Nephron (organoid): ENCODE measurements at regions not wholly inside any gene's neighbourhood (a gene's known extent, or its start where the extent isn't known, plus 50 kb on each side); places are given as distances from the start of the nearest gene placed in this dataset.

Experiments
- H3K27ac Mint-ChIP-seq, 3 experiments: 2 replicates each; pipeline ENCODE4 v1.8.0; 2020; ENCODE audit warnings: mixed read lengths in 3 of 3, mild to moderate bottlenecking in 2 of 3, moderate library complexity in 1 of 3
- H3K27me3 Mint-ChIP-seq: 2 replicates; pipeline ENCODE4 v1.8.0; 2021; ENCODE audit warnings: low read depth, mild to moderate bottlenecking, moderate library complexity, mixed read lengths
- H3K36me3 Mint-ChIP-seq: 2 replicates; pipeline ENCODE4 v1.8.0; 2020; ENCODE audit warnings: low read depth, mixed read lengths
- H3K4me1 Mint-ChIP-seq: 2 replicates; pipeline ENCODE4 v1.8.0; 2020; ENCODE audit warnings: mixed read lengths
- H3K4me3 Mint-ChIP-seq, 3 experiments: 2 replicates each; pipeline ENCODE4 v1.8.0; 2020; ENCODE audit warnings: mild to moderate bottlenecking in 3 of 3, mixed read lengths in 3 of 3, moderate library complexity in 2 of 3
- H3K9me3 Mint-ChIP-seq: 2 replicates; pipeline ENCODE4 v1.8.0; 2020; ENCODE audit warnings: mixed read lengths
- TF ChIP-seq, protein P1 (sequence below), 3 experiments: fragments of 200-600 bp; sonication (generic); IDR thresholded peaks; one replicate each; pipeline ENCODE4 v1.5.0; 2021; ENCODE audit warnings: antibody characterized with exemption in 3 of 3; ENCODE audit not compliant: unreplicated experiment in 3 of 3

DNA sequence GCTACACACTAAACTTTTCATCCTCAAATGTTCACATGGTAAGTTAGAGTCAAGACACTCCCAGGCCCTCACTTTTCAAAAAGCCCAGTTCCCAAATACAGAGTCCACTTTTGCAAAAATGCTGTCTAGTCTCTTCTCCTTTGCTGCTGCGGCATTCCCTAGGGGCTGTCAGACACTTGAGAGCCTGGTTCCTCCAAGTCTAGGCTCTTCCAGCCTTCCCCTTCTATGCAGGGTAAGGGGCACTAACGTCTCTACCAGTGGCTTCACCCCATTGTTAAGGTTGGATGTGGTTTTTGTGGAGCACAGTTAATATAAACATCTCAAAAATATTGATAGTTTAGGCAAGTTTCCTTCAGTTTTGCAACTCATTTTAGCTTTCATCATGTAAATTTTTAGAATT, 181.5 kb downstream of the KIF18A start:
- TF ChIP-seq, protein P1, sequence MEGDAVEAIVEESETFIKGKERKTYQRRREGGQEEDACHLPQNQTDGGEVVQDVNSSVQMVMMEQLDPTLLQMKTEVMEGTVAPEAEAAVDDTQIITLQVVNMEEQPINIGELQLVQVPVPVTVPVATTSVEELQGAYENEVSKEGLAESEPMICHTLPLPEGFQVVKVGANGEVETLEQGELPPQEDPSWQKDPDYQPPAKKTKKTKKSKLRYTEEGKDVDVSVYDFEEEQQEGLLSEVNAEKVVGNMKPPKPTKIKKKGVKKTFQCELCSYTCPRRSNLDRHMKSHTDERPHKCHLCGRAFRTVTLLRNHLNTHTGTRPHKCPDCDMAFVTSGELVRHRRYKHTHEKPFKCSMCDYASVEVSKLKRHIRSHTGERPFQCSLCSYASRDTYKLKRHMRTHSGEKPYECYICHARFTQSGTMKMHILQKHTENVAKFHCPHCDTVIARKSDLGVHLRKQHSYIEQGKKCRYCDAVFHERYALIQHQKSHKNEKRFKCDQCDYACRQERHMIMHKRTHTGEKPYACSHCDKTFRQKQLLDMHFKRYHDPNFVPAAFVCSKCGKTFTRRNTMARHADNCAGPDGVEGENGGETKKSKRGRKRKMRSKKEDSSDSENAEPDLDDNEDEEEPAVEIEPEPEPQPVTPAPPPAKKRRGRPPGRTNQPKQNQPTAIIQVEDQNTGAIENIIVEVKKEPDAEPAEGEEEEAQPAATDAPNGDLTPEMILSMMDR (IDR thresholded peaks at IDR 0.05; ENCODE audit: unreplicated experiment in 3 of 3): no peak
- no peaks in the 10 kb centered on the region for H3K9me3 Mint-ChIP-seq
- no peaks in the 10 kb centered on the region for H3K27me3 Mint-ChIP-seq
- H3K27ac Mint-ChIP-seq: no peak overlapping the region
- H3K36me3 Mint-ChIP-seq: no peaks in the 10 kb centered on the region
- H3K4me3 Mint-ChIP-seq: no peak overlapping the region
- no peaks in the 10 kb centered on the region for H3K4me1 Mint-ChIP-seq

DNA sequence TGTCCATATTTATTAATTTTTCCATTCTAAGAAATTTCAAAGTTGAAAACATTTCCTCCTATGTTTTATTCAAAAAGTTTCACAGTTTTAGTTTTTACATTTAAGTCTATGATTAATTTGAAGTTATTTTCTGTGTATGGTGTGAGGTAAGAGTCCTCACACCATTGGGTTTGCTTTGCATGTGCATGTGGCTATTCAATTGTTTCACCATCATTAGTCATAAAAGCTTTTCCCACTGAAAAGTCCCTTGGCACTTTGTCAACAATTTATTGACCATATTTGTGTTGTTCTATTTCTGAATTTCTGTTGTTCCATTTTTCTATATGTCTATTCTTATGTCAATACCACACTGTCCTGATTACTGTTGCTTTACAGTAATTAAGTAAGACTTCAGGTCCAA, 186.5 kb downstream of the KIF18A start:
- Mint-ChIP-seq H3K4me3 (no peak overlapping the region), H3K27ac (no peak overlapping the region), H3K36me3 (no peaks in the 10 kb centered on the region), H3K9me3 (no peaks in the 10 kb centered on the region), H3K4me1 (no peaks in the 10 kb centered on the region), H3K27me3 (no peaks in the 10 kb centered on the region)
- TF ChIP-seq, protein P1 (IDR thresholded peaks at IDR 0.05; ENCODE audit: unreplicated experiment in 3 of 3): no peak

DNA sequence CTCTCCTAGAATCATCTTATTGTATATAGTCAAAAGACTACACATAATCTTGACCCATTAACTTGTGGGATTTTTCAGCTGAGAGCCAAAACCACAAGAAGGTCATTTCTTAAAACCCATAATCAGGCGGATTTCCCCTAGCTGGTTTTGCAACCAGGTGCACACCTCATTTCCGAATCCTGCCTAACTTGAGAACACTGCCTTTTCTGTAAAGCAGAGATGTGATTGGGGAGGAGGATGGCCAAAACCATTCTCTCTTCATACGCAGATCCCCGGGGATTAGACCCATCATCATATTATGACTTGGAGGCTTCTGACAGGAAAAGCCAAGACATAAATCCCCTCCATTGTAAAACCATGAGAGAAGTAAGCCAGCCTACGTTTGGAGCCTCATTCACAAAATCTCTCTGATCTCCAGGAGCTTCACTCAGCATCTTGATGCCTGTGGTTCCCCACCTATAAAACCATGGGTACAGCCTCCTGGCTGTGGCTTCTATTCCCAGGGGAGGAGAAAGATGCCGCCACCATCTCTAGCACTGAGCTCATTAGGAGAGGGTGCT, 191.3 kb downstream of the KIF18A start:
- H3K4me3 Mint-ChIP-seq: no peak overlapping the region
- H3K27ac Mint-ChIP-seq: no peak overlapping the region
- TF ChIP-seq, protein P1 (IDR thresholded peaks at IDR 0.05; ENCODE audit: unreplicated experiment in 3 of 3): no peak
- H3K4me1 Mint-ChIP-seq: no peaks in the 10 kb centered on the region
- H3K27me3 Mint-ChIP-seq: no peaks in the 10 kb centered on the region
- no peaks in the 10 kb centered on the region for H3K9me3 Mint-ChIP-seq
- H3K36me3 Mint-ChIP-seq: no peaks in the 10 kb centered on the region

- Mint-ChIP-seq H3K4me1 (no peaks in the 10 kb centered on the region), H3K9me3 (no peaks in the 10 kb centered on the region), H3K27me3 (peaks cover 4% of the 10 kb centered on the region), H3K36me3 (no peaks in the 10 kb centered on the region), H3K4me3 (no peak overlapping the region), H3K27ac (no peak overlapping the region)
- TF ChIP-seq, protein P1 (IDR thresholded peaks at IDR 0.05; ENCODE audit: unreplicated experiment in 3 of 3): no peak
These were observed 193.9 kb downstream of the KIF18A start for GRCh38 chr11:27914080-27914479.

DNA sequence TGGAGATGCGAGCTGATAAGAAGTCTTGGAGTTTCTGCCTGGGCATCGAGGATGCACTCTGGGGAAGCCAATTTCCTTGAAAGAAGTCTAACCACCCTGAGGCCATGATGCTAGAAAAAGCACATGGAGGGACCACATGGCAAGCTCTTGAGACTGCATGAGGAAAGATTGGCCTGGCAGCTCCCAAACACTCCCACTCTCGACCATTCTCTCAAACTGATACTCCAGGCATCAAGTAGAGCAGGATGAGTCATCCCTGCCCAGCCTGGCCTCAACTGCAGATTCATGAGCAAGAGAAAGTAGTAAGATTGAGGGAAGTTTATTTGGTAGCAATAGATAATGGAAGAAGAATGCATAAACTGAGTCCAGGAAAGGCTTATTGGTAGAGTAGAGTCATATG, 194.3 kb downstream of the KIF18A start:
- H3K27ac Mint-ChIP-seq: no peak overlapping the region
- no peak overlapping the region for H3K4me3 Mint-ChIP-seq
- no peaks in the 10 kb centered on the region for H3K36me3 Mint-ChIP-seq
- H3K4me1 Mint-ChIP-seq: no peaks in the 10 kb centered on the region
- H3K27me3 Mint-ChIP-seq: peaks cover 4% of the 10 kb centered on the region
- TF ChIP-seq, protein P1 (IDR thresholded peaks at IDR 0.05; ENCODE audit: unreplicated experiment in 3 of 3): no peak
- H3K9me3 Mint-ChIP-seq: no peaks in the 10 kb centered on the region

- Mint-ChIP-seq H3K4me1 (no peaks in the 10 kb centered on the region), H3K36me3 (no peaks in the 10 kb centered on the region), H3K27ac (no peak overlapping the region), H3K4me3 (no peak overlapping the region), H3K9me3 (no peaks in the 10 kb centered on the region), H3K27me3 (peaks cover 4% of the 10 kb centered on the region)
- TF ChIP-seq, protein P1 (IDR thresholded peaks at IDR 0.05; ENCODE audit: unreplicated experiment in 3 of 3): no peak
These were observed 195.0 kb downstream of the KIF18A start for GRCh38 chr11:27912916-27913315.
